ENCODE measurements at regions not wholly inside any gene's neighbourhood (a gene's known extent, or its start where the extent isn't known, plus 50 kb on each side); places are given as distances from the start of the nearest gene placed in this dataset.
A peak's percentile ranks its signal among the peaks of the same experiment; 100 is the strongest.
"Not testable (repeated sequence)": the region's sequence is repeated elsewhere in the genome, so short reads cannot be mapped to it uniquely, and the experiment has no call there.

DNA sequence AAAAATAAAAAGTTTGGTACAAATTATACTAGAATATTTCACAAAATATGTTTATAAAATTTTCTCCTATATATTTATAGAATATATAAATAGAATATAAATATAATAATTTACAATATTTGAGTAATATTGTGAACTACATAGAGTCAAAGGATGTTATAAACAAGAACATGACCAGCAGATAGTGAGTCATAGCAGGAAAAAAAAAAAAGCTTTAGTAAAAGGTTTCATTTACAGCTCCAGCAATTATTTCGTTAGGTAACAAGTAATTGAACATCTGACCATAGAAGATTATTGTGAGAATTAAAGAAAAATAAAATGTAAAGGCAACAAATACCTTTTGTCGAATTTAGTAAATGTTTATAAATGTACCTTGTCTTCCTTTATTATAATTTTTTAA lies 864.1 kb downstream of the PCDH17 start:
- Mint-ChIP-seq H3K27me3 (ENCODE audit: low read depth) (no peaks in the 10 kb centered on the region), H3K4me1 (ENCODE audit: low read depth) (no peaks in the 10 kb centered on the region), H3K9me3 (ENCODE audit: low read depth) (no peaks in the 10 kb centered on the region), H3K4me3 (ENCODE audit: unreplicated experiment) (no peak overlapping the region), H3K36me3 (ENCODE audit: low read depth) (no peaks in the 10 kb centered on the region), H3K27ac (ENCODE audit: unreplicated experiment) (no peak overlapping the region)
- no peak for DNase-seq (ENCODE audit: low spot score)
- no peak for TF ChIP-seq CTCF (IDR thresholded peaks at IDR 0.05)

DNA sequence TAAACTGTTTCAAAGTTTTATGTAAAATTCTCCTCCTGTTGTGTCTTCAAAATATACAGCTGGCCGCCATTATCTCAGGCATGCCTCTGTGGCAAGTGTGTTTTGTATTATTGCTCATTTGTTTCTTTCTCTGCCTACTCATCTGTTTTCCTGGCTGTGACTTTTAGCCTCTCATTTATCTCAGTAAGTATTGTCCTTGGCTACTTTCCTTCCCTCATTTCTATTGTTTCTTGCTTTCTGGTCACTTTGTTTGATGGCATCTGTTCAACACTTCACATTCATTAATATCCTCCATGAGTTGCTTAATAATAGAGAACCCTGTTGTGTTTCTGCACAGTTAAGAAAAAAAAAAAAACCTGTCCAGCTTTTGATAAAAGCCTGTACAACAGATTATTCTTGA lies 869.4 kb downstream of the PCDH17 start:
- Mint-ChIP-seq H3K27me3 (ENCODE audit: low read depth) (no peaks in the 10 kb centered on the region), H3K4me1 (ENCODE audit: low read depth) (no peaks in the 10 kb centered on the region), H3K36me3 (ENCODE audit: low read depth) (no peaks in the 10 kb centered on the region), H3K27ac (ENCODE audit: unreplicated experiment) (no peak overlapping the region), H3K9me3 (ENCODE audit: low read depth) (no peaks in the 10 kb centered on the region), H3K4me3 (ENCODE audit: unreplicated experiment) (no peak overlapping the region)
- no peak for TF ChIP-seq CTCF (IDR thresholded peaks at IDR 0.05)
- no peak for DNase-seq (ENCODE audit: low spot score)

GRCh38 chr13:58504202-58504700 lies 872.7 kb downstream of the PCDH17 start:
- H3K9me3 Mint-ChIP-seq (ENCODE audit: low read depth); H3K4me3 Mint-ChIP-seq (ENCODE audit: unreplicated experiment); DNase-seq (ENCODE audit: low spot score); H3K27ac Mint-ChIP-seq (ENCODE audit: unreplicated experiment); H3K4me1 Mint-ChIP-seq (ENCODE audit: low read depth); H3K27me3 Mint-ChIP-seq (ENCODE audit: low read depth); H3K36me3 Mint-ChIP-seq (ENCODE audit: low read depth): not testable (repeated sequence)

DNA sequence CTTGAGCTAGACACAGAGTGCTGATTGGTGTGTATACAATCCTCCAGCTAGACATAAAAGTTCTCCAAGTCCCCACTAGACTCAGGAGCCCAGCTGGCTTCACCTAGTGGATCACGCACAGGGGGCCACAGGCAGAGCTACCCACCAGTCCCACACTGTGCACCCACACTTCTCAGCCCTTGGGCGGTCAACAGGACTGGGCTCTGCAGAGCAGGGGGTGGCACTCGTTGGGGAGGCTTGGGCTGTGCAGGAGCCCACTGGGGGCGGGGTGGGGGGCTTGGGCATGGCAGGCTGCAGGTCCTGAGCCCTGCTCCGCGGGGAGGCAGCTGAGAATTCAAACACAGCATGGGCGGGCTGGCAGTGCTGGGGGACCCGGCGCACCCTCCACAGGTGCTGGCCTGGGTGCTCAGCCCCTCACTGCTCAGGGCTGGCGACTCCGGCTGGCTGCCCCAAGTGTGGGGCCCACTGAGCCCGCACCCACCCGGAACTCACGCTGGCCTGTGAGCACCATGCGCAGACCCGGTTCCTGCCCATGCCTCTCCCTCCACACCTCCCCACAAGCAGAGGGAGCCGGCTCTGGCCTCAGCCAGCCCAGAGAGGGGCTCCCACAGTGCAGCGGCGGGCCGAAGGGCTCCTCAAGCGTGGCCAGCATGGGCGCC lies 873.8 kb downstream of the PCDH17 start:
- not testable (repeated sequence) for H3K4me3 Mint-ChIP-seq (ENCODE audit: unreplicated experiment); H3K4me1 Mint-ChIP-seq (ENCODE audit: low read depth); DNase-seq (ENCODE audit: low spot score); H3K9me3 Mint-ChIP-seq (ENCODE audit: low read depth); H3K27ac Mint-ChIP-seq (ENCODE audit: unreplicated experiment); H3K27me3 Mint-ChIP-seq (ENCODE audit: low read depth); H3K36me3 Mint-ChIP-seq (ENCODE audit: low read depth)

- Mint-ChIP-seq H3K27me3 (ENCODE audit: low read depth) (no peaks in the 10 kb centered on the region), H3K4me3 (ENCODE audit: unreplicated experiment) (no peak overlapping the region), H3K27ac (ENCODE audit: unreplicated experiment) (no peak overlapping the region), H3K36me3 (ENCODE audit: low read depth) (no peaks in the 10 kb centered on the region), H3K4me1 (ENCODE audit: low read depth) (no peaks in the 10 kb centered on the region), H3K9me3 (ENCODE audit: low read depth) (peaks cover 8% of the 10 kb centered on the region)
- no peak for TF ChIP-seq CTCF (IDR thresholded peaks at IDR 0.05)
- DNase-seq (ENCODE audit: low spot score), result peak; percentile 72
These were observed 896.8 kb downstream of the PCDH17 start for GRCh38 chr13:58528351-58528750.

DNA sequence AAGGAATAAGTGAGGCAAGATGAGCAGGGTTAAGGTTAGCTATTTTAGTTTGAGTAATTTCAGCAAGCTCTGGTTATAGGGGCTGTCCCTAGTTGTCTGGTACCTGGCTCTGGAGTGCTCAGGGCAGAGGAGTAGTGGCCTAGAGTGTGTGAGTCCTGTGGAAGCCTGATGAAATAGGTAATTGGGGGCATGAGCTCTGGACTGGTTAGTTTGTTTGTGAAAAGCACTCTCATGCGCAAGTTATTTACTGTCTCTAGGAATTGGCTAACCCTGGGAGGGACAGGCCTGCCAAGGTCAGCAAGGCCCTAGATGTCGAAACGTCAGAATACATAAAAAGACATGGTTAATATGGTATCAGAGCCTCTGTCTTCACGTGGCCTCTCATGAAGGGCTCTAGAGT lies 900.1 kb downstream of the PCDH17 start:
- H3K4me3 Mint-ChIP-seq (ENCODE audit: unreplicated experiment), result no peak overlapping the region
- H3K4me1 Mint-ChIP-seq (ENCODE audit: low read depth), result no peaks in the 10 kb centered on the region
- no peak overlapping the region for H3K27ac Mint-ChIP-seq (ENCODE audit: unreplicated experiment)
- H3K27me3 Mint-ChIP-seq (ENCODE audit: low read depth), result no peaks in the 10 kb centered on the region
- no peak for DNase-seq (ENCODE audit: low spot score)
- no peaks in the 10 kb centered on the region for H3K36me3 Mint-ChIP-seq (ENCODE audit: low read depth)
- no peak for TF ChIP-seq CTCF (IDR thresholded peaks at IDR 0.05)
- H3K9me3 Mint-ChIP-seq (ENCODE audit: low read depth), result peaks cover 8% of the 10 kb centered on the region
